ENCODE measurements at regions not wholly inside any gene's neighbourhood (a gene's known extent, or its start where the extent isn't known, plus 50 kb on each side); places are given as distances from the start of the nearest gene placed in this dataset.

DNA sequence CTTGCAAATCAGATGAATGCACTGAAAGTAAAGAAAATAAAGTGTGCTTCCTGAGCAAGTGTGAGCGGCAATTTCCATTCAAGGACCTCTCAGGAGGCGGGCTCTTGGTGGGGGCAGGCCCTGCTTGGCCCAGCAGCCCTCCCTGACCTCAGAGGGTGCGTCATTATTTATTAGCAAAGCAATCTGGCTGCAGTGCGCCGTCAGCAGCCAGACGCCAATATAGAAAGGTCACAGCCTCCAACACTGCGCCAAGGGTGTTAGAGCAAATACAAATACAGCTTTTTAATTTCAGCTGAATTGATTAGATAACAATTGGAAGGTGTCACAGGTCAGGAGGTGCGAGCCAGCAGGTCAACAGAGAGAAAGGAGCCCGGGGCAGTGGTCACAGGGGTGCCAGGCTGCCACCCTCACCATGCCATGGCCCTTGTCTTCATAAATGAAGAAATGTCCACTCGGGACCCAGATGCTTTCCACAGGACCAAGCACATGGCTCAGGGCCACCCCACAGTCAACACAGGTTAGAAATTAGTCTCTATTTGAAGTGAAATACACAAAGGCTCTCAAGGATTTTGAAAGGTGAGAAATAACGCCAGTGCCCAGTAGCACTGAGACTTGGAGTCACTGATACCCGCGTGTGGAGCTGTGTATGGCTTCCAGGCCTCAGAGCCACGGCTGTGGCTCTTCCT lies 309.8 kb downstream of the IRX2 start:
- no peak for DNase-seq (ENCODE audit: low read depth)

DNA sequence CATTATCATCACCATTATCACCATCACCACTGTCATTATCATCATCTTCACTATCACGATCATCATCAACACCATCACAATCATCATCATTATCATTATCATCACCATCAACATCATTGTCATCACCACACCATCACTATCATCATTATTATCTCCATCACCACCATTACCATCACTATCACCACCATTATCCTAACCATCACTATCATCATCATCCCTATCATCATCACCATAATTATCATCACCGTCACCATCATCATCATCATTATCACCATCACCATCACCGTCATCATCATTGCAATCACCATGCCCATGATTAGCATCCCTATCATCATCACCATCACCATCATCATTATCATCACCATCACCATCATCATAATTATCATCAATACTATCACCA lies 311.9 kb downstream of the IRX2 start:
- DNase-seq (ENCODE audit: low read depth) = no peak

DNA sequence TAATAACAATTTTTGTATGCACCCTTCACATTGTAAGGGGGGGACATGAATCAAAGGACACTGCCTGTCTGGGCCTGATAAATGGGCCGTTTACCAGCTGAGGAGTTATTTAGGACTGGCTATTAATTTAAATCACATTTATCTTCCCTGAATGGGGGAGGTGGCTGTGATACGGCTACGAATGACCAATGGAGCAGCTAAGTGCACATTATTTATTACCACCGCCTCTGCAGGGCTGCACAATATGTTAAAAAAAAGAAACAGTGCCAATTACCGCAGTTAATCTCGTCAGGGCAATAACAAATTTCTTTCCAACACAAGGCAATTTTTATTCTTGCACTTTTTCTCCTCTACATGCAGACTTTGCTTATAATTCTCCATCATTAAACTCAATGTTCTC lies 318.4 kb downstream of the IRX2 start:
- DNase-seq (ENCODE audit: low read depth) = no peak

DNA sequence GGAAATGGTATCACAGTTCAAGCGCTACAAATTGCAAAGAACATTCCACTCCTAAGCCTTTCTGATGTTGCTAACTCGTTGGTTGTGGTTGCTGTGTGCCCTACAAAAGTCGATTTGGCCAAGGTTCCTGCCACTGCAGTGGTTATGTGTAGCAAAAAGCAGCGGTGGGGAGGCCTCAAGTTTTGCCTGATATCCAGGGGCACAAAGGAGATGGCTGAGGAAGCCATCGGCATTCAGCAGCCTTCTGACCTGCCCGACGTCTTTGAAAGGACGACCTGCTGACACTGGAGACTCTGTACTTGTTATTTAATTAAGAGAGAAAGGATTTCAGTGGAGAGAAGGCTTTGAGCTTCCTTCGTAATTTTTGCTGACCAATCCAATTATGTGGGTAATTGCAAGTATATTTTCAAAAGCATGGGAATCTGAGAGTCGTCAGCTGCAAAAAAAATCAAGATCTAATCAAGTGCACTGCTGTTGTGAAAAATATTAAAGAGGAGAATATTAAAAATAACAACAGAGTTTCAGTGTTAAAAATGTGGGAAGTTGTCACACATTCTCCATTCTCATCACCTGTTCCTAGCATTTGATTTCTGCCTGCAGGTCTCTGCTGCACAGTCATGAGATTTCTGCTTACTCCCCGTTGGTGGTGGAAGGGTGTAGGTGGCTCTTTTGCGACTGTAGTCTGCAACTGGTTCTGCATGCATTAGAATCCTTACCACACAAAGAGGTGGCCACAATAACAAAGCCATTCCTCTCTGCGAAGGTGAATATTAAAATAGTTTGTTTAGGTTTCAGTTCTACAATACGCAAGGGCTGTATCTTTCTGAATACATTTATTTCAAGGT lies 319.2 kb downstream of the IRX2 start:
- DNase-seq (ENCODE audit: low read depth) = no peak

DNA sequence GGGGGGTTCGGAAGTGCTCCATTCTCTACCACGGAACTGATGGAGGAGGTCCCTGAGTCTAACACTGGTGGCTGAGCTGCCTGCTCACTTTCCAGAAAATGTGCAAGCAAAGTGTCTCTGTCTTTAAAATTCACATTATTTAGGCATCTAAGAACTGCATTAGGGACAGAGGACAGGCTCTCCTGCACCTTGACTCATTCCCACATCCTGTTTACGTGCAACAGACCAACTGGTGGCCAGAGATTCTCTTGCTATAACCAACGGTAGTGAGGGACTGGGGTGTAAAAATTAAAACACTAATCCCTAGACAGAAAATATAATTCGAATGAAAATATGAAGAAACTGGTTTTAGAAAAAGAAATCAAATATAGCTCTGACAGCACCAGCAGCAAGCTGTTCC lies 320.9 kb downstream of the IRX2 start:
- DNase-seq (ENCODE audit: low read depth) = no peak

DNA sequence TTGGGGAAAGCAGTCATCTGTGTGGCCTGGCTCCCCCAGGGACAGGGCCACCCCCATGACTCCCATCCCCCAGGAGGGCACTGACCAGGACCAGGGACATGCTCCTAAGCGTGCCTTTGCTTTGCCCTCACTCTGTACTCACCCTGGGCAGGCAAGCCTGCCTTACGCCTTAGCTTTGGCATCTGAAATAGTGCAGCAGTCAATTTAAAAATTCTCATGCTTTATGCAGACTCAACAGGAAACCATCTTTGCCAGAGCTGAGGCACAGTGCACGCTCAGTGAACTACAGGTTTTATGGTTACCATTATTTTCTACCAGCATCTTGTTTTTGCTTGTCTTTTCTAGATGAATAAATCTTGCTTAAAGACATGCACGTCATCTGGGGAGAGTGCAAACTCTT lies 323.5 kb downstream of the IRX2 start:
- no peak for DNase-seq (ENCODE audit: low read depth)

DNA sequence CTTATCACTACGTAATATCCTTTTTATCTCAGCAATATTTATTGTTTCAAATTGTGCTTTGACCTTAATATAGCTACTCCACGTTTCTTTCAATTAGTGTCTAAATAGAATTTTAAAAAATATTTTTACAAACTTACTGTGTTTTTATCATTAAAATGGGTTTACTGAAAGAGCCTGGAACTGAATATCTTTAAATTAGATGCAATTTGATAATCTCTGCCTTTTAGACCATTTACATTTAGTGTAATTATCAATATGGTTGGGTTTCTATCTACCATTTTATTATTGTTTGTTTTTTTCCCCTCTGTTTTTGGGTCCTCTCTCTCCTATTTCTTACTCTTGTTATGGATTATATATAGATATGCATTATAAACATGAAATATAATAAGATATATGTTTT lies 327.8 kb downstream of the IRX2 start:
- no peak for DNase-seq (ENCODE audit: low read depth)

DNA sequence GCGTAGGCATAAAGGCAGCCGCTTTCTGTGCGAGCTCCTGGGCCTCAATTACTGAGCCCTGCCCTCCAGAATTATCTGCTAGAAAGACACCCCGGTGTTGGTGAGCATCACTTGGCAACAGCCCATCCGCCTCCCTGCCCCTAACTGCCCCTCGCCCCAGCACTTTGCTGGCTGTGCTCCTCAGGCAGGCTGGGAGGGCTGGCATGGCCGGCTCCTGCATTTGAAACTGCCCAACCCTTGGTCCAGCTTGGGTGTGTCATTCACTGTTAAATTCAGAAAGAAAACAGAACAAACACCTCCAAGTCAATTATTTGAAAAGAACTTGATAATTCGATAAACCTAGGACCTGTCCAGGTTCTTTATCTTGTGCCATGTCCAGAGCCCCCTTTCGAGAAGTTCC lies 334.2 kb downstream of the IRX2 start:
- DNase-seq (ENCODE audit: low read depth) = no peak

DNA sequence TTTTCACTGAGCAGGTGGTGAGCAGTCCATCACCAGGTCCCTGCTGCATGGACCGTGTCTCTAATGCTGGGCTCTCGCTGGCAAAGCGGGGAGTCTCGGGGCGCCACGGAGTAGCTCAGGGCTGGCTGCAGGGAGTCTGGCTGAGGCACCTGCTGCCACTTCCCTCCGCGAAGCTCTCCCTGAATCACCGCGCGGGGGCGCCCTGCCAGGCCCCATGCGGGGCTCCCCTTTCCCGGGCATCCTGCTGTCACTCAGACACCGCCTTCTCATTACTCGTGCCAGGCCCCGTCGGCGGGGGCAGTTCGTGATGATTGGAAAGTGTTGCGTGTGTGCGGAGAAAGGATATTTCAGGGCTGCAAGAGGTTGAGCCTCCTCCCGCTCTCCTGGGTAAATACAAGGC lies 335.8 kb downstream of the IRX2 start:
- no peak for DNase-seq (ENCODE audit: low read depth)

DNA sequence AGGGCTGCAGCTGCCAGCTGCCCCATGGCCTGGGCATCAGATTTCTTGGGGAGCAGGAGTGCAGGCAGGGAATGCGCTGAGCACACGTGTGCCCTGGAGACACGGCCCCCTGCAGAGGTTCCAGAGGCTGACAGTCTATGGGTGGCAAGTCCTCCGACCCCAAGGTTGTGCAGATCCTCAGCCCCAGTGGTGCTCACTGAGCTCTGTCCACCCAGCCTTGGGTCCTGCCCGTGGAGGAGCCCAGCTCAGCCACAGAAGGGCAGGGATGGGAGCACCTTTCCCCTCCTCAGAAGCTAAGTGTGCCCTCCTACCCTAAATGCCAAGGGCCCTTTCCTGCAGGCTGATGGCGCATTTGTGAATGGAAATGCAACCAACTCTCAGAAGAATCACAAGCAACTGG lies 341.0 kb downstream of the IRX2 start:
- DNase-seq (ENCODE audit: low read depth) = no peak

DNA sequence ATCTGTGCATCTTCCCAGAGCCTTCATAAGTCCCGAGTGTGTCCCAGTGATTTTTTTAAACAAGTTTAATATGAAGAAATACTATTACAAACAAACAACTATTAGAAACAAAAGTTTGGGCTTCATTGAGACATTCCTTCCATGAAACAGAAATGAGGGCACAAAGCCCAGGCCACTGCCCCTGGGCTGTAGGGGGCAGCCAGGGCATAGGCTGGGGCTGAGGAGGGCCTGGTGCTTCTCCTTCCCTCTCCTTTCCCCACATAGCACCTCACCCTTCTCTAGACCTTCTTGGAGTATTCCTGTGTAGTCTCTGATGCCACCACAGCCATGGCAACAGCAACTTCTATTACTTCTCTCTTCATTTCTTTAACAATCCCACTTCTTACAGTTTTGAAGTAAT lies 348.2 kb downstream of the IRX2 start:
- no peak for DNase-seq (ENCODE audit: low read depth)

DNA sequence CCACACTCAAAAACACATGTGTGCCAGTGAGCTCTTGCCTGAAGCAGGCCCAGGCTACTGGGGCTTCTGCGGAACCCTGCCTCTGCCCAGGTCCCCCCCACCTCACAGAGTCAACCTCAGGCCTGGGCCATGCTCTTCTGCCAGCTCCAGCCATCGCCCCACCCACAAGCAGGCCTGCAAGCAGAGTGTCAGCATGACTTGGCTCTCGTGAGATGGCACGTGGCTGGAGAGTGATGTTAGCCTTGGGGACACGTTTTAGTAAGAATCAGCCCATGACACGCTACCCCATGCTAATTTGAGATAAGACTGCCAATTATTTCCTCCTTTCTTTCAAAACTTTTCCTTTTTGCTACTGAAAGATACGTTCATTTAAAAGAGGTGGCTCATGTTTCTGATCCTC lies 351.7 kb downstream of the IRX2 start:
- no peak for DNase-seq (ENCODE audit: low read depth)

DNA sequence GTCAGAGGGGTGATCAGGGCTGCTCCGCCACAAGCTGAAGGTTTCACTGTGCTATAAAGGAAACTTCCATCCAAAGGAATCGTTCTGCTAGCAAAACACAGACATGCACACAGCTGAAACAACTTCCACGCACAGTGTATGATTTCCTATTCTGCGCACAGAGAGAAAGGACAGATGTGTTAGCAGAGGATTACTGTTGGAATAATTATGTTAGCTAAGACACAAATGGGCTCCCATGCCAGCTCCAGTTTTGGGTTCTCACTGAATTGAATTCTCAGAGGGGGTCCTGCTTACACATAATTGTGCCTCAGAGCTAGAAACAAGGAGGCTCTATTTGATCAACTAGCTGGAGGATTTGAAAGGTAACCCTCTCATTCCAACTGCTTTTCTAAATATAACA lies 352.4 kb downstream of the IRX2 start:
- no peak for DNase-seq (ENCODE audit: low read depth)

DNA sequence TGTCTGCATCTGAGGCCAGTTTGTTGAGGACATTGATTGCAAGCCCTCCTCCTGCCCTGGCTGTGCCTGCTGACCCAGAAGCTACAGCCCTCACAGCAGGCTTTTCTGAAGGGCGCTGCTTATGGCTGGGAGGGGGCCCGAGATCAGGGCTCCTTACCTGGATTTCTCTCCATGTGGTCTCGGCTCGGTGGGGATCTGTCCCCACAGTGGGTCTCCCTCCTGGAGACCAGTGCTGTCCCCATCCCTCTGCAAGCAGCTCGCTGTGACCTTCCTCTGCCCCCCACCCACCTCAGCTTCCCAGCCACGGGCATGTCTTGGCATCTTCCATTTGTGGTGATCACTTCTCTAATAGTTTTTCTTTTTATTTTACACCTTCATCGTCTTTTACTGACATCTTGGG lies 357.9 kb downstream of the IRX2 start:
- DNase-seq (ENCODE audit: low read depth) = no peak

DNA sequence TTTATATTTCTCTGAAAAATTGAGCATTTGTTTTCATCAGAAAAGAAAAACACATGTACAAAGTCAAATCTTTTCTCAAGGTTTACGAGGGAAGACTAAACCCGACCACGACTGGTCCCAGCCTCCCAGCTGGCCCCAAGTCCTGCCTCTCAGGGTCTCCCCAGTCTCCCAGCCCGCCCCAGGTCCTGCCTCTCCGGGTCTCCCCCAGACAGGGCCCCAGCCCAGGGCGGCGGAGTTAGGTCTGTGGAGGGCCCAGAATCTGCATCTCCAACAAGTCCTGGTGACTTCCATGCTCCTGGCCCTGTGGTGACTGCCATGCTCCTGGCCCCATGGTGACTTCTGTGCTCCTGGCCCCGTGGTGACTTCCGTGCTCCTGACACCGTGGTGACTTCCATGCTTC lies 359.9 kb downstream of the IRX2 start:
- DNase-seq (ENCODE audit: low read depth) = no peak

DNA sequence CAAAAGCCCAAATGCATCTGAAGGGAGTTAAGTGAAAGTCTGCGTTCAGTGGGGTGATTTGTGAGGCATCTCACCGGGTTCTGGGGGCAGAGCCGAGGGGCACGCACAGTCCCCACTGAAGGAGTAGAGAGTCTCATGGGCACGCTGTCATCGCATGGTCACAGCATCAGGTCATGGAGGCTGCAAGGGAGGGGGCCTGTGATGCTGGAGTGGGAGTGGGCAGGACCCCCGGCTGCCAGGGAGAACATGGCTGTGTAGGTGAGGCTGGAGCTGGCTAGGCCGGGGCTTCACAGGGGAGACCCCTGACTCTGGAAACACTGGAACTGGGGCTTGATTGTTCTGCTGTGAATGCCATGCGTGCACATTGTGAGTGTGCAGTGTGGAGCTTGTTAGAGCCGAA lies 360.5 kb downstream of the IRX2 start:
- no peak for DNase-seq (ENCODE audit: low read depth)

DNA sequence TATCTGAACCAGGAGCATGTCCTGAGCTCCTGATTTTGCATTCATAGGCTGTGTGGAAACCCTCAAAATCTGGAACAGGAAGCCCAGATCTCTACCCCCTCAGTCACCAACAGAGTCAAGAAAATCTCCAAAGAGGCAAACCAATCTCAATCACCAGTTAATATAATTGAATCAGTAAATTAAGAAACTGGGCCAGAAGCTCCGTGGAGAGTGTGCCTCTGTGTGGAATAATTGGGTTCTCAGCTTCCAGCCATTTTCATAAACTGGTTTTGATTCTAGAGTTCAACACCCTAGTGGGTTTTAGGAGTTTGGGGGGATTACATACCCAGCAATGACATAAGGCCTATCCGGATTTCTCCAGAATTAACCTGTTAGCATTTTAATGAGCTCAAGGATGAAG lies 362.9 kb downstream of the IRX2 start:
- DNase-seq (ENCODE audit: low read depth) = no peak

DNA sequence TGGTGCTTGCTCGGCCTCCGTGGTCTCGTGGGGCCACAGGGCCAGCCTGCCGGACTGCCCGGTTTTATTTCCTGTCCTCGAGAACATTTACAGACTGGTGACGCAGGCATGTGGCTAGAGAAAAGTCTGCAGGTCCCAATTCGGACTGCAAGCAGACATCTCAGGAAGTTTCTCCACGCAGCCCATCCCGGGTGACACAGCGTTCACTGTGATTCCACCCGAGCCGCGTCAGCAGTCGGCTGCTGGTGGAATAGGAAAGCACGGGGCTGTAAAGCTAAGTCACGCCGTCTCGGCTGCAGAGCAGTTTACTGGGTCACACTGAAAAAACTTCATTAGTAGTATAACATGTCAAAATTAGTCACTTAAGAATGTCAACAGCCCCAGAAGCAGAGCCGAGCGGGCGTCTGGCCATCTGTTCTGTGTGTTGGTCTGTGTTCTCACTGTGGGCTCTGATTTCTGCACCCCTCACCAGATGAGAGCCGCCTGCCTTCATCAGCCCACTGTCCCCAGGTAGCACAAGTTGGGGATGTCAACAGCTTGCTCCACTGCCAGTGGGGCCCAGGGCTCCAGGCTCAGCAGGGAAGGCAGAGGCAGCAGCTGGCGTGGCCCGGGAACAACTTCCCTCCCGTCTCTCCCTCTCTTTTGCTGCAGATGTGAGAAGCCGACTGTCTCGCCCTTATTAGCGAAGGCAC lies 363.7 kb downstream of the IRX2 start:
- no peak for DNase-seq (ENCODE audit: low read depth)

DNA sequence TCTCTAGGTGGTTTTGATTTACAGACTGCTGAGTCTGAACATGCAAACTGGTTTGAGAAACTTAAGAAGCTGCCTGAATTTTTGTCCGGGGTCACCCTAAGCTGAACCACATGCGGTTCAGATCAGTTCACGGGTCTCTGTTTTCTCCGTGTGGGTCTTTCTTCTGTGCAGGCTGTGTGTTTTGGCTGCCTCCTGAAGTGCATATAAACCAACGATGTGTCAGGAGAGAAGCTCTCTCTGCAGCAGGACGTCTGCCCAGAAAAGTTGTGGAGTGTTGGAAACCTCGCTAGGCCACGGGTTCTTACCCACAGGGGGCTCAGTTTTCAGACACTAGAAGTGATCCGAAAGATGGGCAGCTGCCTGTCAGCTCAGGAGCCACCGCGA lies 364.2 kb downstream of the IRX2 start:
- no peak for DNase-seq (ENCODE audit: low read depth)

DNA sequence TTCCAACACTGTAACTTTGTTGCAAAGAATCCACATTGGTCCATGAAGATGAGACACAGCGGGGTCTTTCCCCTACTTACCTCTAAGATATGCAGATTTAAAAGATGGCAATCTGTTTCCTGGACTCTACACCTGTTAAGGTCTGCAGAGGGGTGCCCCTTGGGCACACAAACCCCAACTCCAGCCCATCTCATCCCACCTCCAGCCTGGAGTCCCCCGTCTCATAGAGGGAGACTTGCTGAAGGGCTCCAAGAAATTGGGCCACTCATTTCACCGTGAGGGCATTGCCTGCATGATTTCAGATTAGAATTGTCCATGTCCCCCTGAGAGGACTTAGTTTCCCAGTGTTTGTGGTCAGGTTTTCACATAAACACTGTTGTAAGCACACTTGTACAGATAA lies 365.7 kb downstream of the IRX2 start:
- no peak for DNase-seq (ENCODE audit: low read depth)

DNA sequence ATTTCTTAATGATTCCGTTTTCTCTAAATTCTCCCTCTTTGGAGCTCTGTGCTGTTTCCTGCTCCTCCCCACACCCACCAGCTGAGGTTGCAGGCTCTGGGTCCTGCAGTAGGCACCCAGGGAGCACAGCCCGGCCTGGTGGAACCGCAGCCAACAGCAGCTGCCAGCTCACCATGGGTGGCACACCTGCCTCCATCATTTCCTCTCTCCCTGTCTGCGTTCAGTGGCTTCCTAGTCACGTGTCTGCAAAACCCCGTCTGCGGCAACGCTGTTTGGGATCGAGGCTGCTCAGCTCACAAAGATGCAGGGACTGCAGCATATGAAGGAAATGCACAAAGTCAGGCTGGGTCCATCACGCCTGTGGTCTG lies 367.8 kb downstream of the IRX2 start:
- no peak for DNase-seq (ENCODE audit: low read depth)

DNA sequence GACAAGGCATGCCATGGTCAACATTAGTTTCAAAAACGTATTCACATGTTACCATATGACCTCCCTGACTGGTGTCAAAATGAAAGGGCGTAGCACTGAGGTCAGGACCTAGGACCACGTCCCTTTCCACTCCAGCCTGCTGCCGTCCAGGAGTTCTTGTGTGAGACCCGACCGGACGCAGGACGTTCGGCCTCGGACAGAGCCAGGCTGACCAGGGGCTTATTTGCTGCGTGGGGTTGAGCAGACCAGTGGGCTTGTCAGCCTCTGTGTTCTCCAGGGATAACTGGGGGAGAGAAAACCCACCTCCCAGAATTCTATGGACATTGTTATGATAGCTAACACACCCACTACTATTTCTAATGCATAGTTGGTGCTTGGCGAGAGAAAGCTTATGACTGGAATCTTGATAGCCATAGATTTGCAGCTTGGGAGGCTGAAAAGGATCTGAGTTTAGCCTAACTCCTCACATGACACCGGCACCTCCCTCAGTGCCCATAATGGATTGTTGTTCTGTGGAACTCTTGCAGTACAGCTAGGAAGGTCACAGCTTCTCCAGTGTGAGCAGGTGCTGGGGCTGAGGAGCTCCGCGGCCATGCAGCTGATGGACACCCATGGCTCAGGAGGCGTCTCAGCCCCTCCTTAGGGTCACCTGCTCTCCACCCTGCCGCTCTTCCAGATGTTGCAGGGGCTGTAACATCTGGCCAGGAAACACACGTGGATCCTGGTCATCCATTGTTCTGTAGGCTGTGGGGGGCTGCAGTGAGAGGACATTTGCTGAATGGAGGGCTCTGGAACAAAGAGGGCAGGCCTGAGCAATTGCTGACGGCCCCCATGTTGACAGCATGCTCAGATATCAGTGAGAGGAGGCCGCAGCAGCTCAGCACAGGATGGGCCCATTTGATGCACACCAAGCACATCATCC lies 368.4 kb downstream of the IRX2 start:
- DNase-seq (ENCODE audit: low read depth) = no peak

Data from stimulated activated CD8-positive, alpha-beta memory T cell treated with anti-CD3 and anti-CD28 coated beads, Interleukin-15, amount 100 ng/mL, for 1 hour (primary cell).